HepG2 (cell line): ENCODE measurements at regions not wholly inside any gene's neighbourhood (a gene's known extent, or its start where the extent isn't known, plus 50 kb on each side); places are given as distances from the start of the nearest gene placed in this dataset.

ENCODE experiments used
- BCL6 ChIP-seq: IDR thresholded peaks from 2 replicates; pipeline ENCODE4 v1.6.1; 2016; ENCODE audit warnings: missing genetic modification reagents, missing compliant biosample characterization
- CEBPZ ChIP-seq: IDR thresholded peaks from 2 replicates; pipeline ENCODE4 v1.6.1; 2012; ENCODE audit warnings: low read length, improper control_type of control experiment
- EP300 ChIP-seq, 3 experiments: sonication (generic) in 1 of 3; formaldehyde crosslinking in 1 of 3; IDR thresholded peaks; 2 replicates each; pipeline versions ENCODE4 v1.5.1 to v1.6.1; 2011 to 2020; ENCODE audit warnings: low read depth in 2 of 3, low read length in 2 of 3, borderline replicate concordance in 1 of 3, improper control_type of control experiment in 1 of 3, mild to moderate bottlenecking in 1 of 3, missing genetic modification reagents in 1 of 3, moderate library complexity in 1 of 3
- FOXA1 ChIP-seq, 2 experiments: fragments of 450-650 bp in 1 of 2; sonication (generic) in 1 of 2; formaldehyde crosslinking in 1 of 2; IDR thresholded peaks; 2 replicates each; pipeline versions ENCODE4 v1.4.0 to v1.6.1; 2016 to 2020; ENCODE audit warnings: missing genetic modification reagents in 1 of 2
- GATAD2A ChIP-seq: IDR thresholded peaks from 2 replicates; pipeline ENCODE4 v1.6.1; 2016
- KLF16 ChIP-seq, 2 experiments: sonication (generic) in 1 of 2; formaldehyde crosslinking in 1 of 2; IDR thresholded peaks; 2 replicates each; pipeline versions ENCODE4 v1.6.1 to v1.8.0; 2016 to 2023; ENCODE audit warnings: missing genetic modification reagents in 2 of 2, missing compliant biosample characterization in 1 of 2
- NCOR1 ChIP-seq: fragments of 200-600 bp; sonication (generic); IDR thresholded peaks from 2 replicates; pipeline ENCODE4 v1.7.0; 2017; ENCODE audit warnings: antibody characterized with exemption, low read length, borderline replicate concordance
- SOX13 ChIP-seq, 3 experiments: fragments of 450-650 bp in 1 of 3; sonication (generic) in 1 of 3; formaldehyde crosslinking in 1 of 3; IDR thresholded peaks in 2 of 3; conservative IDR thresholded peaks in 1 of 3; 2 replicates each; pipeline versions ENCODE4 v1.5.0 to v1.6.1; 2016 to 2020; ENCODE audit warnings: antibody characterized with exemption in 1 of 3, mild to moderate bottlenecking in 1 of 3, missing compliant biosample characterization in 1 of 3, missing genetic modification reagents in 1 of 3, moderate library complexity in 1 of 3
- SOX5 ChIP-seq: IDR thresholded peaks from 2 replicates; pipeline ENCODE4 v1.6.1; 2016; ENCODE audit warnings: borderline replicate concordance
- ZNF253 ChIP-seq: sonication (generic); formaldehyde crosslinking; IDR thresholded peaks from 2 replicates; pipeline ENCODE4 v1.8.0; 2022; ENCODE audit warnings: mild to moderate bottlenecking, missing genetic modification reagents, borderline replicate concordance
- TF ChIP-seq, protein P1 (sequence below): sonication (generic); formaldehyde crosslinking; IDR thresholded peaks from 2 replicates; pipeline ENCODE4 v1.5.1; 2020; ENCODE audit warnings: missing genetic modification reagents, mild to moderate bottlenecking, borderline replicate concordance

GRCh38 chr3:154023148-154023547 is 98.0 kb upstream of the ARHGEF26 start (continued):
- TF ChIP-seq EP300 (IDR thresholded peaks at IDR 0.05; ENCODE audit: low read depth in 2 of 2, low read length in 2 of 2) (peak in 1 of 2 experiments; percentile 46; a peak in 1 of 4 replicates), EP300 (CRISPR knock-in tag; IDR thresholded peaks at IDR 0.05; ENCODE audit: borderline replicate concordance) (no peak), CEBPZ (no peak), NCOR1 (peak; percentile 62; the same call in 1 of the 2 replicates), GATAD2A (CRISPR knock-in tag) (peak; percentile 69), FOXA1 (IDR thresholded peaks at IDR 0.05) (peak; percentile 71), FOXA1 (CRISPR knock-in tag; IDR thresholded peaks at IDR 0.05) (peak; percentile 92), SOX5 (CRISPR knock-in tag) (peak; percentile 70; the same call in 1 of the 2 replicates), SOX13 (IDR thresholded peaks at IDR 0.05) (no peak), SOX13 (CRISPR knock-in tag; conservative IDR thresholded peaks at IDR 0.05 in 1 of 2, IDR thresholded peaks at IDR 0.05 in 1 of 2) (peak in 1 of 2 experiments; percentile 74; a peak in 2 of 4 replicates), BCL6 (CRISPR knock-in tag) (peak; percentile 78), KLF16 (CRISPR knock-in tag; IDR thresholded peaks at IDR 0.05) (0 out of 4 replicates have a peak, but pooled peaks of 1 of the 2 experiments have one; percentile 34), ZNF253 (CRISPR knock-in tag) (no peak)
- TF ChIP-seq, protein P1, sequence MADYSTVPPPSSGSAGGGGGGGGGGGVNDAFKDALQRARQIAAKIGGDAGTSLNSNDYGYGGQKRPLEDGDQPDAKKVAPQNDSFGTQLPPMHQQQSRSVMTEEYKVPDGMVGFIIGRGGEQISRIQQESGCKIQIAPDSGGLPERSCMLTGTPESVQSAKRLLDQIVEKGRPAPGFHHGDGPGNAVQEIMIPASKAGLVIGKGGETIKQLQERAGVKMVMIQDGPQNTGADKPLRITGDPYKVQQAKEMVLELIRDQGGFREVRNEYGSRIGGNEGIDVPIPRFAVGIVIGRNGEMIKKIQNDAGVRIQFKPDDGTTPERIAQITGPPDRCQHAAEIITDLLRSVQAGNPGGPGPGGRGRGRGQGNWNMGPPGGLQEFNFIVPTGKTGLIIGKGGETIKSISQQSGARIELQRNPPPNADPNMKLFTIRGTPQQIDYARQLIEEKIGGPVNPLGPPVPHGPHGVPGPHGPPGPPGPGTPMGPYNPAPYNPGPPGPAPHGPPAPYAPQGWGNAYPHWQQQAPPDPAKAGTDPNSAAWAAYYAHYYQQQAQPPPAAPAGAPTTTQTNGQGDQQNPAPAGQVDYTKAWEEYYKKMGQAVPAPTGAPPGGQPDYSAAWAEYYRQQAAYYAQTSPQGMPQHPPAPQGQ (CRISPR knock-in tag) = no peak
